Epithelial cell of prostate (primary cell): ENCODE measurements at regions not wholly inside any gene's neighbourhood (a gene's known extent, or its start where the extent isn't known, plus 50 kb on each side); places are given as distances from the start of the nearest gene placed in this dataset.

ENCODE experiments used
- DNase-seq: peaks from one replicate; pipeline ENCODE4 v3.0.0-alpha.2; 2011; ENCODE audit warnings: low read depth, low spot score
- H3K27ac ChIP-seq: fragments of 450-650 bp; 2 replicates; pipeline ENCODE4 v1.5.1; 2017; ENCODE audit warnings: mild to moderate bottlenecking

- H3K27ac ChIP-seq: no peak overlapping the region
Measured at GRCh38 chr7:41000042-41000441, 702.8 kb downstream of the INHBA start.

GRCh38 chr7:40996233-40996677, 706.6 kb downstream of the INHBA start:
- no peak for DNase-seq
- no peak overlapping the region for H3K27ac ChIP-seq

More at GRCh38 chr7:41000042-41000441, 702.8 kb downstream of the INHBA start:
- no peak for DNase-seq

GRCh38 chr7:40990841-40991240, 712.0 kb downstream of the INHBA start:
- H3K27ac ChIP-seq: no peak overlapping the region
- DNase-seq: no peak

GRCh38 chr7:40987571-40987970, 715.3 kb downstream of the INHBA start:
- H3K27ac ChIP-seq: no peak overlapping the region
- no peak for DNase-seq

- peak overlapping the region; percentile 43 for H3K27ac ChIP-seq
- no peak for DNase-seq
Measured at GRCh38 chr7:40986351-40986873, 716.5 kb downstream of the INHBA start.

- DNase-seq: no peak
- H3K27ac ChIP-seq: no peak overlapping the region
Measured at GRCh38 chr7:40983111-40983510, 719.8 kb downstream of the INHBA start.

DNA sequence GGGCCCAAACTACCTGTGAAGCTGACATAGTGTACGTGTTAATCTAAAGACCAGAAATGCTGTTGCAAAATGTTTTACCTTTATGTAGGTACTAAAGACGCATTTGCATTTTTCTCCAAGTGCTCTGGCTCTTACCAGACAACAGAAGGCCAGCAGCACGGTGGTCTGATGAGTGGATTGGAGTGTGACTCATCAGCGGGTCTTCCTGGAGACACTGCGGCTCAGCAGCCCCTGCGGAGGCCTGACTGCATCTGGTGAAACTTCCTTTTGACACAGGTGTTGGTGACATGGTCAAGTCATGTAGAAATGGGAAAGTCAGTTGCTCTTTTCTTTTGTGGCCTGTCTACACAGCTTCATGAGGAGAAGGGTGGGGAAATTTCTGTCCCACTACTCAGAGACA, 723.6 kb downstream of the INHBA start:
- DNase-seq: no peak

GRCh38 chr7:40978047-40978446, 724.8 kb downstream of the INHBA start:
- no peak overlapping the region for H3K27ac ChIP-seq
- DNase-seq: no peak

More for the DNA sequence above, 723.6 kb downstream of the INHBA start:
- no peak overlapping the region for H3K27ac ChIP-seq

DNA sequence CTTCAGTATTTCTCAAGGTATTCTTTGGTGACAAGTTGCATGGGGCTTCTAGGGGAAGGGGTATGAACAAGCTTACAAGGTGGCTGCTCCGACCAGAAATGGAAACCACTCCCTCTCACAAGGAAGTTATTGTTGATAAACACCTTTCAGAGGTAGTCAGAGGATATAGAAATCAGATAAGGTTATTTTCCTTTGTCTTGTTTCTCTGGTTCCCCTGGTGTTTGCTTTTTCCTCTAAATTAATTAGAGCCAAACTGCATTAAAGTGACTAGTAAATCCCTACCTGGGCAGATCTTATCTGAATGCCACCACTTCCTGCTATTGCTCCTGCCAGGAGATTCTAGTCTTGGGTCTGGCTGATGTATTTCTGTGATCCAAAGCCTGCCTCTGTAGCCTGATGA, 725.4 kb downstream of the INHBA start:
- peak; percentile 22 for DNase-seq
- H3K27ac ChIP-seq: no peak overlapping the region

- H3K27ac ChIP-seq: no peak overlapping the region
- no peak for DNase-seq
Measured at GRCh38 chr7:40972426-40972825, 730.5 kb downstream of the INHBA start.

GRCh38 chr7:40969641-40970040, 733.2 kb downstream of the INHBA start:
- DNase-seq: no peak
- no peak overlapping the region for H3K27ac ChIP-seq

- DNase-seq: no peak
- H3K27ac ChIP-seq: no peak overlapping the region
Measured at GRCh38 chr7:40966693-40967092, 736.2 kb downstream of the INHBA start.

DNA sequence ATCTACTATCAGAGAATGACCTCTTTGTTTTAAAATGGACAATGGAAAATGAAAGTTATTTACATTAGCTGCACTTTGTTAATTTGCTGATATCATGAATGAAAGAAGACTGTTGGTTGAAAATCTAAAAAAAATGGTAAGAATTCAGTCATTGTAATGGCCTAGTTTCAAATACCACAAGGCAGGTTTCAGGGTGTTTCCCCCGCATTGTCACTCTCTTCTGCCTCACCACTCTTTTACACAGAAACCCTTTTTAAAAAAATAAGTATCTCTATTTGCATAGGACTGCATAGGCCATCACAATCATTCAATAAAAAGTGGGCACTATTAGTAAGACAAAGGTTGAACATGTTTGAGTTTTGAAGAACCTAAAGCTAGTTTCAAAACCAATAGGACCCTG, 737.1 kb downstream of the INHBA start:
- DNase-seq: no peak

GRCh38 chr7:40965016-40965415, 737.9 kb downstream of the INHBA start:
- H3K27ac ChIP-seq: no peak overlapping the region
- no peak for DNase-seq

More for the DNA sequence above, 737.1 kb downstream of the INHBA start:
- no peak overlapping the region for H3K27ac ChIP-seq

DNA sequence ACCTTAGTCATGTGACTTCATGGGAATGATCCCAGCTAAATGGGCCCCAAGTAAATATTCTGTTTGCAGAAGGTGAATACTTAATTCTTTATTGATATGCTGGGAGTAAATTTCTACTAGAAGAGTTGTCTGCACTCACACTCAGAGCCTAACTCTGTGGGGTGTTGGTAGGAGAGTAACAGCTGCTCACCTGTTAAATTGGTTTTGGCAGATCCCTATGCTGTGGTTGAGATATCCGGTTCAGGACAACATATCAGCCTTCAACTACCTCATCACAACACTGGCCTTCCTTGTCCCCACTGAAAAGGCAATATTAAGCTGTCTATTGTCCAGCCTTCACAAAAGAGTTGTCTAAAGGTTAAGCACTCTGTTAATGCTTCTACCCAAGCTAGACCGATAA, 738.3 kb downstream of the INHBA start:
- DNase-seq: no peak

GRCh38 chr7:40959955-40960354, 742.9 kb downstream of the INHBA start:
- DNase-seq: no peak

More for the DNA sequence above, 738.3 kb downstream of the INHBA start:
- no peak overlapping the region for H3K27ac ChIP-seq

DNA sequence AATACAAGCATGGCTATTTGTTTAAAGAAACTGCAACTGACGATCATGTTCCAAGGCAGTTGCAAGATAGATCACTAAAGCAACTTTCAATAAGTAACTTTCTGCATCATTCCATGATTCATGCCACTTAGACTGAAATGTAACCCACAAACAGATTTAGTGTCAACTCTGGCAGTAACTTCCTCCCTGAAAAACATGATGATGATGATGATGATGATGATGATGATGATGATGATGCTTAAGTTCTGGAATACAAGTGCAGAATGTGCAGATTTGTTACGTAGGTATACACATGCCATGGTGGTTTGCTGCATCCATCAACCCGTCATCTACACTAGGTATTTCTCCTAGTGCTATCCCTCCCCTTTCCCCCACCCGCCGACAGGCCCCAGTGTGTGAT, 754.7 kb downstream of the INHBA start:
- H3K27ac ChIP-seq: no peak overlapping the region
- DNase-seq: no peak

More at GRCh38 chr7:40959955-40960354, 742.9 kb downstream of the INHBA start:
- H3K27ac ChIP-seq: no peak overlapping the region

DNA sequence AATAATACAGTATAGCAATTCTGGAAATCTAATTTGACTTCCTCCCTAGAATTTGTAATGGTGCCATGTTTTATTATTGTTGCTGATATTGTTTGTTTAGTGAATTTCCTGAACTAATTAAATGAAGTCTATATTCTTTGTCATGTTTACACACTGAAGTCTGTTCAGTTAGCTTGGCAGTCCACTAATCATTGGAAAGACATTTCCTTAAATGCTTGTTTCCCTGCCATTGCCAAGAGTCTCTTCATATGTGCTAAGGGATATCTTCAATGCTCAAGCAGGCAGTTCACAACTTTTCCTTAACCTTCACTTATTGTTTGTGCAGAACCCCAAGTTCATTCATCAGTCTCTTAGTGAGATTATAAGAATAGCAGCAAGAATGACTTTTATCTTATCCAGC, 755.3 kb downstream of the INHBA start:
- H3K27ac ChIP-seq: no peak overlapping the region
- no peak for DNase-seq

GRCh38 chr7:40946549-40946948, 756.3 kb downstream of the INHBA start:
- H3K27ac ChIP-seq: no peak overlapping the region
- DNase-seq: no peak

GRCh38 chr7:40945788-40946187, 757.1 kb downstream of the INHBA start:
- DNase-seq: peak; percentile 10
- H3K27ac ChIP-seq: no peak overlapping the region

GRCh38 chr7:40944981-40945585, 757.8 kb downstream of the INHBA start:
- DNase-seq: no peak
- no peak overlapping the region for H3K27ac ChIP-seq

DNA sequence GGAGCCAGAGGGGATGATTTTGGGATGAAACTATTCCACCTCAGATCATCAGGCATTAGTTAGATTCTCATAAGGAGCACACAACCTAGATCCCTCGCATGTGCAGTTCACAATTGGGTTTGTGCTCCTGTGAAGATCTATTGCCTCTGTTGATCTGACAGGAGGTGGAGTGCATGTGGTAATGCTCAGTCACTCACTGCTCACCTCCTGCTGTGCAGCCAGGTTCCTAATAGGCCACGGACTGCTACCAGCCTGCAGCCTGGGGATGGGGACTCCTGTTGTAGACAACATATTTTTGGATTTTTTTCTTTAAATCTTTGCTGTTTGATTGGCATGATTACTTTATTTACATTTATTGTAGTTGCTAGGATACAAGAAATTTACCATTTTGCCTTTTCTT, 765.0 kb downstream of the INHBA start:
- DNase-seq: no peak
- H3K27ac ChIP-seq: no peak overlapping the region
